Ovary (tissue), 3 donors: ENCODE measurements at regions not wholly inside any gene's neighbourhood (a gene's known extent, or its start where the extent isn't known, plus 50 kb on each side); places are given as distances from the start of the nearest gene placed in this dataset.

ENCODE experiments used
- CTCF ChIP-seq, 3 donors: fragments of 450-650 bp in 2 of 3; fragments of 200-600 bp in 1 of 3; IDR thresholded peaks; one replicate each; pipeline versions ENCODE4 v1.5.1 to v1.8.0; 2016 to 2022; ENCODE audit warnings: antibody characterized with exemption in 3 of 3, mild to moderate bottlenecking in 1 of 3
- EP300 ChIP-seq: sonication (generic); formaldehyde crosslinking; IDR thresholded peaks from one replicate; pipeline ENCODE4 v1.6.1; 2017; ENCODE audit warnings: antibody characterized with exemption
- donor health status: DM: no; HTN: no; CAD: no.

GRCh38 chr3:151639418-151639740 is 94.3 kb upstream of the AADACL2 start:
- TF ChIP-seq CTCF (IDR thresholded peaks at IDR 0.05), result no peak
- TF ChIP-seq EP300, result no peak
